OCI-LY1 (cell line): ENCODE measurements at regions not wholly inside any gene's neighbourhood (a gene's known extent, or its start where the extent isn't known, plus 50 kb on each side); places are given as distances from the start of the nearest gene placed in this dataset.

Experiments used
- CTCF ChIP-seq: fragments of 200-600 bp; sonication (generic), shearing (Covaris generic); IDR thresholded peaks from 2 replicates; pipeline ENCODE4 v1.5.1; 2017; ENCODE audit warnings: mild to moderate bottlenecking, antibody characterized with exemption, low read length, moderate library complexity, mixed read lengths
- EZH2 ChIP-seq: fragments of 200-600 bp; sonication (generic), shearing (Covaris generic); IDR thresholded peaks from 2 replicates; pipeline ENCODE4 v1.8.0; 2017; ENCODE audit warnings: borderline replicate concordance, mixed run types, mild to moderate bottlenecking, antibody characterized with exemption, low read length, moderate library complexity, mixed read lengths

DNA sequence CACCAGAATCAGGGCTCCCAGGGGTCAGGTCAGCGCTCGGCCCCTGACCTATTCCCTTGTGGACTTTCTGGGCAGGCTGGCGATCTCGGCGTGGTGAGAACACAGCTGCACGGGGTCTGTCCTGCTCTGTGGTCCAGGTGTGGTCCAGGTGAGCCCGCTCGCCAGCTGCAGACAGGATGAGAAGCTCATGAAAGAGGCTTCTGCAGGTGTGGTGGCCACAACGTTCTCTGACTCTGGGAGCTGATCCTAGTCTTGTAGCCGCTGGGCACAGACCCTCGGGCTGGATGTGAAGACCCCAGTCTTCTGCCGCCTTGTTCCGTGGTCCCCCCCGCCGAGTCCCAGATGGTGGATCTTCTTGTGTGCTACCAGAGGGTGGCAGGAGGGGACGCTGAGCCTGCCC is 129.7 kb downstream of the RTP5 start:
- no peak for TF ChIP-seq CTCF
- TF ChIP-seq EZH2 = no peak
